Fibroblast of lung (primary cell): ENCODE measurements at regions not wholly inside any gene's neighbourhood (a gene's known extent, or its start where the extent isn't known, plus 50 kb on each side); places are given as distances from the start of the nearest gene placed in this dataset.

Source experiments
- DNase-seq, 2 donors: peaks; one replicate each; pipeline versions ENCODE4 v3.0.0 to v3.0.0-alpha.2; 2010; ENCODE audit warnings: low read depth in 2 of 2
- H2AFZ ChIP-seq: 2 replicates; pipeline ENCODE4 v1.5.1; 2012; ENCODE audit warnings: low read length, control low read depth, inconsistent platforms
- H3K27ac ChIP-seq: 2 replicates; pipeline ENCODE4 v1.5.1; 2011; ENCODE audit warnings: low read length, control low read depth; ENCODE audit not compliant: insufficient read depth
- H3K27me3 ChIP-seq: 2 replicates; pipeline ENCODE4 v1.5.1; 2011; ENCODE audit warnings: mild to moderate bottlenecking, low read length; ENCODE audit not compliant: control insufficient read depth, insufficient read depth
- H3K36me3 ChIP-seq: 2 replicates; pipeline ENCODE4 v1.5.1; 2011; ENCODE audit warnings: low read length; ENCODE audit not compliant: control insufficient read depth, insufficient read depth
- H3K4me1 ChIP-seq: 2 replicates; pipeline ENCODE4 v1.5.1; 2011; ENCODE audit warnings: low read length; ENCODE audit not compliant: control insufficient read depth, insufficient read depth; ENCODE audit errors: extremely low read depth
- H3K4me2 ChIP-seq: 2 replicates; pipeline ENCODE4 v1.5.1; 2011; ENCODE audit warnings: low read length, control low read depth; ENCODE audit not compliant: insufficient read depth; ENCODE audit errors: extremely low read depth
- H3K4me3 ChIP-seq, 4 experiments: fragments of 200-600 bp in 1 of 4; sonication (generic) in 1 of 4; replicated peaks in 1 of 4; 2 replicates each; pipeline ENCODE4 v1.5.1; 2011 to 2016; ENCODE audit warnings: low read length in 4 of 4, low read depth in 3 of 4, mild to moderate bottlenecking in 3 of 4, control low read depth in 2 of 4, inconsistent platforms in 1 of 4, mixed read lengths in 1 of 4; ENCODE audit not compliant: insufficient read depth in 1 of 4; ENCODE audit errors: control extremely low read depth in 1 of 4
- H3K79me2 ChIP-seq: 2 replicates; pipeline ENCODE4 v1.5.1; 2012; ENCODE audit warnings: mild to moderate bottlenecking, low read length, inconsistent platforms; ENCODE audit not compliant: control insufficient read depth, insufficient read depth
- H3K9ac ChIP-seq: 2 replicates; pipeline ENCODE4 v1.5.1; 2011; ENCODE audit warnings: mild to moderate bottlenecking, low read length, control low read depth; ENCODE audit not compliant: insufficient read depth
- H3K9me3 ChIP-seq: 2 replicates; pipeline ENCODE4 v1.5.1; 2012; ENCODE audit warnings: low read depth, low read length; ENCODE audit not compliant: control insufficient read depth, insufficient read depth
- H4K20me1 ChIP-seq: 2 replicates; pipeline ENCODE4 v1.5.1; 2011; ENCODE audit warnings: low read length; ENCODE audit not compliant: control insufficient read depth, insufficient read depth; ENCODE audit errors: extremely low read depth
- EZH2 ChIP-seq: IDR thresholded peaks from 2 replicates; pipeline ENCODE4 v1.5.1; 2012; ENCODE audit warnings: low read length, control low read depth, mild to moderate bottlenecking; ENCODE audit errors: missing control alignments
- TF ChIP-seq, protein P1 (sequence below), 2 donors: IDR thresholded peaks in 1 of 2; conservative IDR thresholded peaks in 1 of 2; 1 replicate in 1 of 2; 2 replicates in 1 of 2; pipeline ENCODE4 v1.5.1; 2011 to 2012; ENCODE audit warnings: low read length in 2 of 2, control low read depth in 1 of 2, inconsistent platforms in 1 of 2, low read depth in 1 of 2, mild to moderate bottlenecking in 1 of 2

GRCh38 chr3:182392182-182392937 lies 400.9 kb upstream of the ATP11B start:
- Histone ChIP-seq H3K4me1 (no peaks in the 10 kb centered on the region), H2AFZ (no peak overlapping the region), H3K9ac (no peak overlapping the region), H4K20me1 (no peaks in the 10 kb centered on the region), H3K27ac (no peak overlapping the region), H3K9me3 (no peaks in the 10 kb centered on the region), H3K27me3 (no peaks in the 10 kb centered on the region), H3K36me3 (no peaks in the 10 kb centered on the region), H3K4me3 (no peak overlapping the region), H3K79me2 (no peaks in the 10 kb centered on the region), H3K4me2 (no peak overlapping the region)
- no peak for DNase-seq
- no peak for TF ChIP-seq EZH2
- TF ChIP-seq, protein P1, sequence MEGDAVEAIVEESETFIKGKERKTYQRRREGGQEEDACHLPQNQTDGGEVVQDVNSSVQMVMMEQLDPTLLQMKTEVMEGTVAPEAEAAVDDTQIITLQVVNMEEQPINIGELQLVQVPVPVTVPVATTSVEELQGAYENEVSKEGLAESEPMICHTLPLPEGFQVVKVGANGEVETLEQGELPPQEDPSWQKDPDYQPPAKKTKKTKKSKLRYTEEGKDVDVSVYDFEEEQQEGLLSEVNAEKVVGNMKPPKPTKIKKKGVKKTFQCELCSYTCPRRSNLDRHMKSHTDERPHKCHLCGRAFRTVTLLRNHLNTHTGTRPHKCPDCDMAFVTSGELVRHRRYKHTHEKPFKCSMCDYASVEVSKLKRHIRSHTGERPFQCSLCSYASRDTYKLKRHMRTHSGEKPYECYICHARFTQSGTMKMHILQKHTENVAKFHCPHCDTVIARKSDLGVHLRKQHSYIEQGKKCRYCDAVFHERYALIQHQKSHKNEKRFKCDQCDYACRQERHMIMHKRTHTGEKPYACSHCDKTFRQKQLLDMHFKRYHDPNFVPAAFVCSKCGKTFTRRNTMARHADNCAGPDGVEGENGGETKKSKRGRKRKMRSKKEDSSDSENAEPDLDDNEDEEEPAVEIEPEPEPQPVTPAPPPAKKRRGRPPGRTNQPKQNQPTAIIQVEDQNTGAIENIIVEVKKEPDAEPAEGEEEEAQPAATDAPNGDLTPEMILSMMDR (conservative IDR thresholded peaks at IDR 0.05 in 1 of 2, IDR thresholded peaks at IDR 0.05 in 1 of 2; ENCODE audit: low read depth in 1 of 2, low read length in 2 of 2), result no peak

DNA sequence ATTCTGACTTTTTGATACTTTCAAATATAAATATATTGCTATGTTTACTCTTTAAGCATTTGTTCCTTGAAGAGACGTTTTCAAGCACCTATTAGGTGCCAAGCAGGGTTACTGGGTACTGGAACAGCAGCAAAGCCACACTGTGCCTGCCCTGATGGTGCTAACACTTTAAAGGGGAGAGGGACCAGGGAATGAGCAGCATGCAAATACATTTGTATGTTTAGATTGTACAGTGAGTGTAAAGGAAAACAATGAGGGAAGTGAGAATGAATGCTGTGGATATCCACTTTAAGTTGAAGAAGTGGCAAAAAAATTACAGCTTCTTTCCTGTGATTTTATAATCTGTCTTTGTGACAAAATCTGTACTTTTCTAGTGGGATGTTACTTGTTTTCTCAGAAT lies 400.2 kb upstream of the ATP11B start:
- DNase-seq, result no peak
- no peaks in the 10 kb centered on the region for H4K20me1 ChIP-seq
- H3K9ac ChIP-seq, result no peak overlapping the region
- H3K4me3 ChIP-seq, result no peak overlapping the region
- TF ChIP-seq EZH2, result no peak
- TF ChIP-seq, protein P1 (conservative IDR thresholded peaks at IDR 0.05 in 1 of 2, IDR thresholded peaks at IDR 0.05 in 1 of 2; ENCODE audit: low read depth in 1 of 2, low read length in 2 of 2), result no peak
- H3K79me2 ChIP-seq, result no peaks in the 10 kb centered on the region
- H2AFZ ChIP-seq, result no peak overlapping the region
- no peak overlapping the region for H3K4me2 ChIP-seq
- H3K36me3 ChIP-seq, result no peaks in the 10 kb centered on the region
- no peaks in the 10 kb centered on the region for H3K27me3 ChIP-seq
- H3K27ac ChIP-seq, result no peak overlapping the region
- H3K4me1 ChIP-seq, result no peaks in the 10 kb centered on the region
- H3K9me3 ChIP-seq, result no peaks in the 10 kb centered on the region

DNA sequence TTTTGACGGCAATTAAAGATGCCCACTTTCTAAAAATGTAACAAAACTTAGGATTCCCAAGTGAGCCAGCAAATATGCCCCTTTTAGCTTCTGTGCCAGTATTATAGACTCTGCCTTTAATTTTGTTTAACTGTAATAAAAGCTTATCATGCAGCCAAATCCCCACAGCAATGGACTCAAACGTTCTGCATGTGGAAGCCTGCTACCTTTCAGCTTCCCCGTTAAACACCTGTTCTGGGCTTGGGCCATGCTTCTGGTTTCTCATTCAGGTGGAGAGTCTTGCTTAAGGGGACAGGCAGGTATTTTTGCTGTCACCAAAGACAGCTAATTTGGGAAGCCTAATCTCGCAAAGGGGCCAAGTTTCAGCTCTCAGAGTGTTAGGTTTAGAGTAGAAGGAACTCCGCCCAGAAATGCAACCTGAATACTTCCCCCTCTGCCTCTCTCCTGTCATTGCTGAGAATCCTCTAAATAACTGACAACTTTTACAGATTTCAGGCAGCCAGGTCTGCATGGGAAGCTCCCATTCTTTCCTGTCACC lies 399.4 kb upstream of the ATP11B start:
- no peaks in the 10 kb centered on the region for H4K20me1 ChIP-seq
- no peak for DNase-seq

More for the DNA sequence above, 399.4 kb upstream of the ATP11B start:
- Histone ChIP-seq H3K27ac (no peak overlapping the region), H3K9ac (no peak overlapping the region), H3K27me3 (no peaks in the 10 kb centered on the region), H2AFZ (no peak overlapping the region), H3K4me3 (no peak overlapping the region), H3K79me2 (no peaks in the 10 kb centered on the region), H3K9me3 (no peaks in the 10 kb centered on the region), H3K36me3 (no peaks in the 10 kb centered on the region), H3K4me2 (no peak overlapping the region), H3K4me1 (no peaks in the 10 kb centered on the region)
- TF ChIP-seq EZH2, result no peak
- TF ChIP-seq, protein P1 (conservative IDR thresholded peaks at IDR 0.05 in 1 of 2, IDR thresholded peaks at IDR 0.05 in 1 of 2; ENCODE audit: low read depth in 1 of 2, low read length in 2 of 2), result no peak
